ENCODE measurements at regions not wholly inside any gene's neighbourhood (a gene's known extent, or its start where the extent isn't known, plus 50 kb on each side); places are given as distances from the start of the nearest gene placed in this dataset.

DNA sequence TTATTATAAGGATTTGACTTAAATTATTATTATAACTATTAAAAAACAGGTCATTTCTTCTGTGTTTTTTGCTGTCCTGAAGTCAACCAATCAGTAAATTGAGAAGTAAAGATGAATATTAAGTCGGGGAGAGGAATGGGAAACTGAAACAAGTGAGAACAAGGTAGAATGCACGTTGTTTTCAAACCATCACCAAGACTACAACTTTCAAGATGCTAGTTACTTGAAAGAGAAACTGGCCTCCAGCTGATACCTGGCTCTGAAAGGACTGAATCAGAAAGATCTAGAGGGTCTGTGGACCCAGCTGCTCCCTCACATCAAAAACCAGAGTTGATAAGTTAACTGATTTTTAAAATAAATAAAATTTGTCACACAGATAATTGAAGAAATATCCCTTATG, 1301.5 kb upstream of the ATXN8OS start:
- ATAC-seq (no peak), DNase-seq (no peak)
- Mint-ChIP-seq H3K27me3 (no peaks in the 10 kb centered on the region), H3K9me3 (ENCODE audit: low read depth) (peaks cover 5% of the 10 kb centered on the region), H3K4me1 (no peaks in the 10 kb centered on the region), H3K36me3 (ENCODE audit: low read depth) (no peaks in the 10 kb centered on the region), H3K4me3 (no peak overlapping the region), H3K27ac (no peak overlapping the region)
- CTCF ChIA-PET, result no interaction called here
- intact Hi-C loops (cut with DNase I, micrococcal nuclease), result no loop called here
- POLR2A ChIA-PET, result no interaction called here

DNA sequence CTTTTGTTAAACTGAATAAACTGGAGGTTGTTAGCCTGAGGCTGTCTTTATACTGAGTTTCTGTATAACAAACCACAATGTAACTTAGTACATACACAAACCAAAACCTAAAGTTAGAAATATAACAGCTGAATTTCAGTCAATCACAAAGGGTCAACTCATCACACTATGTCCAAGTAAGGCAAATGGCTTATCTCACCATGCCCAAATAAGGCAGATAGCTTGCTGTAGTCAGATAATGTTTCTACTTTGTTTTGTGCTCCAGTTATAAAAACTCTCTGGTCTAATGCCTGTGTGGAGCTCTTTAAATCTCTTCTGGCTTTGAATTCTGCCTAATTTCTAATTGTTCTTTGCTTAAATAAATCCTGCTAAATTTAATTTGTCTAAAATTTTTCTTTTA, 1323.4 kb upstream of the ATXN8OS start:
- H3K36me3 Mint-ChIP-seq (ENCODE audit: low read depth), result no peaks in the 10 kb centered on the region
- H3K27ac Mint-ChIP-seq, result no peak overlapping the region
- ChIA-PET POLR2A (no interaction called here), CTCF (no interaction called here)
- intact Hi-C loops (cut with DNase I, micrococcal nuclease), result no loop called here
- H3K4me3 Mint-ChIP-seq, result no peak overlapping the region
- H3K4me1 Mint-ChIP-seq, result no peaks in the 10 kb centered on the region
- H3K9me3 Mint-ChIP-seq (ENCODE audit: low read depth), result peaks cover 11% of the 10 kb centered on the region
- DNase-seq, result no peak
- ATAC-seq, result no peak
- H3K27me3 Mint-ChIP-seq, result no peaks in the 10 kb centered on the region

DNA sequence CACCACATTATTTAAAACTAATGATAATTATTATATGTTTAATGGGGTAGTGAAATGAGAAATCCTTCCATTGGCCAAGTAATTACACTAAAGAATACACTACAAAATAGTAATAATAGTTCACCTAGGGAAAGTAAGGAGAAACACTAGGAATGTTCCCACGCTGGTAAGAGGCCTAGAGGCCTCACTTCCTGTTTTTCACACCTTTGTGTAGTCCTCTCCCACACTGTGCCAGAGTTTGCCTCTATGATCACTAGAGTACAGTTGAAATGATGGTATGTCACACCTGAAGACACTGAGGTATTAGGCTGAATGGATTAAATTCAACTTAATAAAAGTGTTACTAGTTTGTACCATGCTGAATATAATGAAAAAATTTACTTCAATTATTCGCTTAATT, 1348.0 kb upstream of the ATXN8OS start:
- POLR2A ChIA-PET, result no interaction called here
- CTCF ChIA-PET, result no interaction called here

DNA sequence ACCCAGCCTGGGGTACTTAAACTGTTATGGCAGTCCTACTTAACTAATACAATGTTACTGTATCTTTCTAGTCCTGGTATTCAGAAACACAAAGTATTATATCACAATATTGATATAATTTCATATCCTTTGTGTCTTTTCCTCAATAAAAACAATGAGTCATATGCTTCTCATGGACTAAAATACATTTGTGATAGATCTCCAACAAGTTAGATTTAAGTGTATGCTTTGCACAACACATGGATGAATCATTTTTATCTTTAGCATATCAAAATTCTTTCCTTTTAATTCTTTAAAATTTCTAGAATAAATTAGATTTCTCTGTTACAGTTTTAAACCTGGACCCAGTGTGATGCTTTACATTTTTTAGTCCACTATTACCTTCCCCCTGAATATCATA, 1357.8 kb upstream of the ATXN8OS start:
- ATAC-seq, result no peak
- Mint-ChIP-seq H3K9me3 (ENCODE audit: low read depth) (peaks cover 16% of the 10 kb centered on the region), H3K4me1 (no peaks in the 10 kb centered on the region), H3K4me3 (no peak overlapping the region), H3K27ac (no peak overlapping the region), H3K27me3 (no peaks in the 10 kb centered on the region), H3K36me3 (ENCODE audit: low read depth) (no peaks in the 10 kb centered on the region)
- POLR2A ChIA-PET, result no interaction called here
- DNase-seq, result no peak
- intact Hi-C loops (cut with DNase I, micrococcal nuclease), result no loop called here
- CTCF ChIA-PET, result interaction anchor here (0.7 kb wide), 1 partner anchor 40 kb away, joined by 3 read pairs; no protein-coding TSS in a partner anchor

More for the DNA sequence above, 1348.0 kb upstream of the ATXN8OS start:
- DNase-seq, result no peak
- no peaks in the 10 kb centered on the region for H3K27me3 Mint-ChIP-seq
- H3K27ac Mint-ChIP-seq, result no peak overlapping the region
- H3K4me3 Mint-ChIP-seq, result no peak overlapping the region
- H3K36me3 Mint-ChIP-seq (ENCODE audit: low read depth), result no peaks in the 10 kb centered on the region
- no peak for ATAC-seq
- H3K9me3 Mint-ChIP-seq (ENCODE audit: low read depth), result no peaks in the 10 kb centered on the region
- intact Hi-C loops (cut with DNase I, micrococcal nuclease), result no loop called here
- no peaks in the 10 kb centered on the region for H3K4me1 Mint-ChIP-seq

DNA sequence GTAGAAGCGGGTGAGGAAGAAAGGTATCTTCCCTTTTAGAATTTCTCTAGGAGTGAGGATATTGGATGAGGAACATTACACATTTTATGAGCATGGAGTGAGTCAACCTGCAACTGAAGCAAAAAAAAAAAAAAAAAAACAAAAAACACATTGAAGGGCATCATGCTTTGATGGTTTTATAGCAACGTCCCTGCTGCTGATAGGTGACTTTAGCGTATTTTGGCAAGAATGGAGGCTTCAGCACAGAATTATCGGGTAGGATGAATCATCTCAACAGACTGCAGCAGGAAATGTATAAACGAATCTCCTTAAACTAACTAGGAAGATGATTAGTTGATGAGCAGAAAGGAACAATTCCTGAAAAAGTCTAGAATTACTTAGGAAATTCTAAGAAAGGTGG, 1359.6 kb upstream of the ATXN8OS start:
- ChIA-PET POLR2A (no interaction called here), CTCF (no interaction called here)
- Mint-ChIP-seq H3K27me3 (no peaks in the 10 kb centered on the region), H3K27ac (no peak overlapping the region), H3K4me1 (no peaks in the 10 kb centered on the region), H3K4me3 (no peak overlapping the region), H3K36me3 (ENCODE audit: low read depth) (no peaks in the 10 kb centered on the region), H3K9me3 (ENCODE audit: low read depth) (peaks cover 11% of the 10 kb centered on the region)
- intact Hi-C loops (cut with DNase I, micrococcal nuclease), result no loop called here
- ATAC-seq (no peak), DNase-seq (no peak)

DNA sequence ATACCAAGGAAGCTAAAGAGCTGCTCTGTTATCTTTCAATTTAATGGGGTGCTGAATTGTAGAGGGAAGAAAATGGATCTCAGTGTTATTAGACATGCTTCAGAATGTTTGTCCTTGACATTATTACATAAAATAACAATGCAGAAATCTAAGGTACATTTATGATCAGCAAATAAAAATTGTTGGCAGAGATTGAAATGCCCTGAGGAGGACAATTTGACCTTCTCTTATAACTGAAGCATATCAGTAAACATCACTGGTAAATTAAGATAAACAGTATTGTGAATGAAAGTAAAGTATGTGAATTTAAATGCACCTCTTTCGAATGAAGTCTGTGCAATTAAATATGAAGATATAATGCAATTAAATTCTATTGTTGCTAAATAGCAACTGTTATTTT, 1362.1 kb upstream of the ATXN8OS start:
- DNase-seq (no peak), ATAC-seq (no peak)
- no peak overlapping the region for H3K4me3 Mint-ChIP-seq
- H3K36me3 Mint-ChIP-seq (ENCODE audit: low read depth), result no peaks in the 10 kb centered on the region
- H3K27ac Mint-ChIP-seq, result no peak overlapping the region
- no peaks in the 10 kb centered on the region for H3K4me1 Mint-ChIP-seq
- POLR2A ChIA-PET, result no interaction called here
- intact Hi-C loops (cut with DNase I, micrococcal nuclease), result no loop called here
- no peaks in the 10 kb centered on the region for H3K27me3 Mint-ChIP-seq
- CTCF ChIA-PET, result no interaction called here
- H3K9me3 Mint-ChIP-seq (ENCODE audit: low read depth), result peaks cover 11% of the 10 kb centered on the region

DNA sequence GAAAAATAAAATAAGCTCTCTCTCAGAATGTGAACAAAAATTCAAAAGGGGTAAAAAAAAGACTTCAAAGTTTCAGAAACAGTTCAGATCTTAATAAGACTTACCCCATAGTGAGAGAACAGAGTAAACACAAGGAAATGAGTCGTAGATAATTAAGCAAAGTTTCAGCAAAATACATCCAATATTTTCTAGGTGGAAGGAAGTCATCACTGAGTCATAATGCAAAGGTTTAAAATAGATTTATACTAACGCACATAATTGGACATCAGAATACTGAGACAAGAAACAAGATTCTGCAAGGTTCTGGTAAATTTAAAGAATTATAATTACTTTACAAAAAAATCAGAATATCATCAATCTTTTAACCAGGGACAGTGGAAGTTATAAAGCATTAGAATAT, 1370.7 kb upstream of the ATXN8OS start:
- ATAC-seq, result no peak
- intact Hi-C loops (cut with DNase I, micrococcal nuclease), result no loop called here

DNA sequence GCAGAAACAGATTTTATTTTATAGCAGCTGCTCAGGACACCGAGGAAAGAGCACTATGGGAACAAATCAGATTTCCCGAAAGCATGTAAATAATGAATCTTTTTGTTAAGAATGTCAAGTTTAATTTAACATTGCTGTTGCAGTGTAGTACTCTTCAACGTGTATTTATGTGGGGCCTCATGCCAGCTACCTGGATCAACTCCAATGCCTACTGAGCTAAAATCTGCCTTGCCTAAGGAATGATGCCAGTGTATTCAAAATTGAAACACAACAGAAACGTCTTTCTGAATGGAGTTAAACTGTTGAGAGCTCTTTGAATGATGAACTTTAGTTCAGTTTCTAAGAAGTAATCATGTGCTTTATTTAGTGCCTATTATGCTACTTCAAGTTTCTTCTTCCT, 1379.8 kb upstream of the ATXN8OS start:
- intact Hi-C loops (cut with DNase I, micrococcal nuclease), result no loop called here
- Mint-ChIP-seq H3K27me3 (no peaks in the 10 kb centered on the region), H3K4me3 (no peak overlapping the region), H3K4me1 (no peaks in the 10 kb centered on the region), H3K9me3 (ENCODE audit: low read depth) (peaks cover 4% of the 10 kb centered on the region), H3K27ac (no peak overlapping the region), H3K36me3 (ENCODE audit: low read depth) (no peaks in the 10 kb centered on the region)
- POLR2A ChIA-PET, result no interaction called here
- no peak for DNase-seq
- CTCF ChIA-PET, result no interaction called here
- no peak for ATAC-seq

More for the DNA sequence above, 1370.7 kb upstream of the ATXN8OS start:
- Mint-ChIP-seq H3K27me3 (no peaks in the 10 kb centered on the region), H3K4me1 (no peaks in the 10 kb centered on the region), H3K4me3 (no peak overlapping the region), H3K36me3 (ENCODE audit: low read depth) (no peaks in the 10 kb centered on the region), H3K27ac (no peak overlapping the region), H3K9me3 (ENCODE audit: low read depth) (no peaks in the 10 kb centered on the region)
- ChIA-PET CTCF (interaction anchor here (0.7 kb wide), 1 partner anchor 80 kb away, joined by 3 read pairs; no protein-coding TSS in a partner anchor), POLR2A (no interaction called here)
- no peak for DNase-seq

DNA sequence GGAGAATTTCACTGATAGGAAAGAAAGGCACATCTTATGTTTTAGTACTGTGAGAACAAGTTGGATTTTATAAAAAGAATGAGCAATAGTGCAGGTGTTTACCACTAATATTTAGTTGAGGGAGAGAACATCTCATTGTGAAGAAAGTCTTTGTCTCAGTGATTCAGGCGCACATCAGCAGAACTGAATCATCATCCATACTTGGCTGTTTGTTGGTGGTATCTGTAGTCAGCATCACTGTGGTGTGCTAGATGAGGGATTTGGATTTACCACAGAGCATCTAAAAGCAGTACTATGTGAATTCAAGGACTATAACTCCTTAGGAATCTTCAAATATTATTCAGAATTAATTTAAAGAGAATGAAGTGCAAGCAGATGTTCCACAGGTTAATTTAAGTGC, 1380.5 kb upstream of the ATXN8OS start:
- Mint-ChIP-seq H3K4me3 (no peak overlapping the region), H3K27ac (no peak overlapping the region), H3K9me3 (ENCODE audit: low read depth) (peaks cover 5% of the 10 kb centered on the region), H3K36me3 (ENCODE audit: low read depth) (no peaks in the 10 kb centered on the region), H3K27me3 (no peaks in the 10 kb centered on the region), H3K4me1 (no peaks in the 10 kb centered on the region)
- CTCF ChIA-PET, result no interaction called here
- POLR2A ChIA-PET, result no interaction called here
- intact Hi-C loops (cut with DNase I, micrococcal nuclease), result no loop called here
- DNase-seq, result no peak
- ATAC-seq, result no peak

DNA sequence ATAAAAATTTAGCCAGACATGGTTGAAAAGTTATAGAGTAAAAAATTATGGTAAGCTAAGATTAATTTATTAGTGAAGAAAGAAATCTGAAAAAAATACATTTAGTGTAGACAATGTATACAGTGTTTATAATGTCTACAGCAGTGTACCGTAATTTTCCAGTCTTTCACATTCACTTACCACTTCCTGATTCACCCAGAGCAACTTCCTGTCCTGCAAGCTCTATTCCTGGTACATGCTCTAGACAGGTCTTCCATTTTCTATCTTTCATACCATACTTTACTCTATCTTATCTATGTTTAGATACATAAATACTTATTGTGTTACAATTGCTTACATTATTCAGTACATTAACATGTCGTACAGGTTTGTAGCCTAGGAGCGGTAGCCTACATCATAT, 1387.8 kb upstream of the ATXN8OS start:
- no peaks in the 10 kb centered on the region for H3K27me3 Mint-ChIP-seq
- no peak overlapping the region for H3K27ac Mint-ChIP-seq
- no peak for ATAC-seq
- H3K9me3 Mint-ChIP-seq (ENCODE audit: low read depth), result peaks cover 11% of the 10 kb centered on the region
- no peaks in the 10 kb centered on the region for H3K36me3 Mint-ChIP-seq (ENCODE audit: low read depth)
- H3K4me3 Mint-ChIP-seq, result no peak overlapping the region
- intact Hi-C loops (cut with DNase I, micrococcal nuclease), result no loop called here
- ChIA-PET CTCF (interaction anchor here (0.8 kb wide), 1 partner anchor 113 kb away, joined by 3 read pairs; no protein-coding TSS in a partner anchor), POLR2A (no interaction called here)
- no peak for DNase-seq
- no peaks in the 10 kb centered on the region for H3K4me1 Mint-ChIP-seq

DNA sequence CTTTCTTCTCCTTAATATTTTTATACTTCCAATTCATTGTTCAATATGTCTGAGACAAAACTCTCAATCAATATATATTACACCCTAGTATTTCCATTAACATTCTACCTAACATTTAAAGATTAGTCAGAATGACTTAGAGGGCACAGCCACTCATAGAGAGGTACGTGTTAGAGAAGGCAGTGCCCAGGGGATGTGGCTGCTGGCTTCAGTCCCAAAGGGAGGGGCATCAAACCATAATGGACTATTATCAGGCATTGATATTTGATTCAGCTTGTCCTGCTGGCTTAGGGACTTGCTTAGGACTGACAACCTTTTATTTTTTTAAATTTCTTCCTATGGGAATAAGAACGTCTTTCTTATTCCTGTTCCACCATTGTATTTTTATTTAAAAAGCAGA, 1392.0 kb upstream of the ATXN8OS start:
- DNase-seq (no peak), ATAC-seq (no peak)
- intact Hi-C loops (cut with DNase I, micrococcal nuclease), result no loop called here
- Mint-ChIP-seq H3K4me1 (no peaks in the 10 kb centered on the region), H3K4me3 (no peak overlapping the region), H3K36me3 (ENCODE audit: low read depth) (no peaks in the 10 kb centered on the region), H3K27ac (no peak overlapping the region), H3K27me3 (no peaks in the 10 kb centered on the region), H3K9me3 (ENCODE audit: low read depth) (peaks cover 13% of the 10 kb centered on the region)
- CTCF ChIA-PET, result no interaction called here
- POLR2A ChIA-PET, result no interaction called here

DNA sequence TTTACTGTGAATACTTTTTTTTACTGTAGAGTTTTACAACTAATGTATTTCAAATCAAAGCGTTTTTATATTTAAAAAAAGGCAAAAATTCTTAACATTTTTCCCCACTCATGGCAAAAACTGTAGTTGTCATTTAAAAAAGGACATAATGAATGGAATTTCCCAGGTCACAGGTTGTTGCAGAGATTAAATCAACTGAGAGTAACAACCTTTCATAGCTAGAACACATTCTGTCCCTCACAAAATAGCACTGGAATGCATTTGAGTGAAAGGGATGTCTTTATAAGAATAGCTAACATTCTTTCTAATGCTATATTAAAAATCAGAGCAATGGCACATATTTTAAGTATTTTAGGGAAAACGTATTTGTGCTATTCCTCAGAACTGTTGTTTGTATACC, 1393.3 kb upstream of the ATXN8OS start:
- DNase-seq (no peak), ATAC-seq (no peak)
- H3K4me1 Mint-ChIP-seq, result no peaks in the 10 kb centered on the region
- H3K36me3 Mint-ChIP-seq (ENCODE audit: low read depth), result no peaks in the 10 kb centered on the region
- CTCF ChIA-PET, result no interaction called here
- POLR2A ChIA-PET, result no interaction called here
- no peak overlapping the region for H3K4me3 Mint-ChIP-seq
- no peak overlapping the region for H3K27ac Mint-ChIP-seq
- no peaks in the 10 kb centered on the region for H3K27me3 Mint-ChIP-seq
- intact Hi-C loops (cut with DNase I, micrococcal nuclease), result no loop called here
- H3K9me3 Mint-ChIP-seq (ENCODE audit: low read depth), result peaks cover 13% of the 10 kb centered on the region

DNA sequence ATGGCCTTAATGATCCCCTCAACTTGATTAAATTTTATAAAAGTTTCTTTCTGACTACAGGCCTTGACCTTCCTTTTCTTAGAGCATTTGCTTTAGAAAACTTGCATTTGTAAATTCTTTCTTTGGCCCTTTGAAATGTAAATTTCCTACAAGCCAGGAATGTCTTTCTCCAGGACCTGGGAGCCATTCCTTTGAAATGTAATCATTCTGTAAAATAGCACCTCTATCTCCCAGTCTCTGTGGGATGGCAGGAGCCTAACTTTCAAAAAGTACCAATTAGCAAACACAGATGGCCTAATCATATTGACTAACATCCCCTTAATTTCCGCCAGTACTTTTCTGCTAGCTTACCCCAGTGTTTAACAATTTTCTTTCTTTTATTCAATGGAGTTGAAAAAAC, 1394.2 kb upstream of the ATXN8OS start:
- Mint-ChIP-seq H3K27ac (no peak overlapping the region), H3K9me3 (ENCODE audit: low read depth) (peaks cover 13% of the 10 kb centered on the region), H3K36me3 (ENCODE audit: low read depth) (no peaks in the 10 kb centered on the region), H3K27me3 (no peaks in the 10 kb centered on the region), H3K4me1 (no peaks in the 10 kb centered on the region), H3K4me3 (no peak overlapping the region)
- DNase-seq (no peak), ATAC-seq (no peak)
- intact Hi-C loops (cut with DNase I, micrococcal nuclease), result no loop called here
- CTCF ChIA-PET, result no interaction called here
- POLR2A ChIA-PET, result no interaction called here

All from activated CD4-positive, alpha-beta T cell treated with anti-CD3 and anti-CD28 coated beads for 36 hours (primary cell).